Stomach smooth muscle (tissue), 2 donors: ENCODE measurements at regions not wholly inside any gene's neighbourhood (a gene's known extent, or its start where the extent isn't known, plus 50 kb on each side); places are given as distances from the start of the nearest gene placed in this dataset.
"Not testable (repeated sequence)": the region's sequence is repeated elsewhere in the genome, so short reads cannot be mapped to it uniquely, and the experiment has no call there.

Experiments used
- H3K27ac ChIP-seq: one replicate; pipeline ENCODE4 v1.7.0; 2013; ENCODE audit warnings: mild to moderate bottlenecking, low read length, inconsistent platforms
- H3K27me3 ChIP-seq, 2 donors: one replicate each; pipeline ENCODE4 v1.7.0; 2013; ENCODE audit warnings: low read length in 2 of 2; ENCODE audit not compliant: insufficient read depth in 2 of 2, control insufficient read depth in 1 of 2
- H3K36me3 ChIP-seq, 2 donors: one replicate each; pipeline ENCODE4 v1.7.0; 2013; ENCODE audit warnings: low read length in 2 of 2; ENCODE audit not compliant: control insufficient read depth in 2 of 2, insufficient read depth in 2 of 2
- H3K4me1 ChIP-seq: one replicate; pipeline ENCODE4 v1.7.0; 2013; ENCODE audit warnings: low read length; ENCODE audit not compliant: control insufficient read depth, insufficient read depth
- H3K4me3 ChIP-seq, 2 donors: one replicate each; pipeline ENCODE4 v1.7.0; 2013; ENCODE audit warnings: low read length in 2 of 2
- H3K9ac ChIP-seq, 2 donors: one replicate each; pipeline ENCODE4 v1.7.0; 2013; ENCODE audit warnings: low read length in 2 of 2, mild to moderate bottlenecking in 1 of 2
- H3K9me3 ChIP-seq, 2 donors: one replicate each; pipeline ENCODE4 v1.7.0; 2013; ENCODE audit warnings: low read length in 2 of 2; ENCODE audit not compliant: control insufficient read depth in 2 of 2
- donor health status: healthy.
- donor health status: Pancreatic carcinoma.

DNA sequence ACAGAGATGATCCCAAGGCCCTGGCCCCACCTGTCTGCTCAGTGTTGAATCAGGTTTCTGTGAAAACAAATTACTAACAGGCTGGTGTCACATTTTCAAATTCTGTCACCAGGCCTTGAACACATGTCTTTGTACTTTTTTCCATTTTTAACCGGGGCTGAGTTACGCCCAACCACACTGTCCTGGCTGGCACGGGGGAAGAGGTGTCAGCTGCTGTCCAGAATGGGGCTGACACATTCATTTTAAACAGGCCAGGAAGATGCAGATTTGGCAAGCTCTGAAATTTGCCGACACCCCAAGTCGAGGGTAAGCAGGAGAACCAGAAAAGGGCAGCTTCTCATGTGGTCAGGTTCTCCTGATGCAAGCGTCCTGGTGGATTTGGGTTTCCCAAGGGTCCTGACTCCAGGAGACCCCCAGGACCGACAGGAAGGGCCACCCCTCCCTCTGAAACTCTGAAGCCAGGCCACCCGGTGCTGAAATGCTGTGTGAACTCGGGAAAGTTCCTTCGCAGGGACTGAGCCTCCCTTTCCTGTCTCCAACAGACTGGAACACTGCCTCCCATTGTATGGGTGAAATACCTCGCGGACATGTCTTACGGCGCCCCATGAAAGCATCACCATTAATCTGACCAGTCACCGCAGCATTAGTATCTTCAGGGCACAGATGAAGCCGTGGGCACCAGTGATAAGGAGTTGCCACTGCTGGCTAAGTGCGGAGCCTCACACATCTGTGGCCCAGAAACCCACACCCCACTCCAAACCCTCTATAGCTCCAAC is 90.5 kb upstream of the METTL9 start:
- H3K9ac ChIP-seq, H3K27me3 ChIP-seq, H3K36me3 ChIP-seq, H3K9me3 ChIP-seq: not testable (repeated sequence)
- Histone ChIP-seq H3K4me3 (peak overlapping the region in 1 of 2 donors; percentile 35), H3K4me1 (peaks cover 63% of the 10 kb centered on the region), H3K27ac (peak overlapping the region; percentile 46)

DNA sequence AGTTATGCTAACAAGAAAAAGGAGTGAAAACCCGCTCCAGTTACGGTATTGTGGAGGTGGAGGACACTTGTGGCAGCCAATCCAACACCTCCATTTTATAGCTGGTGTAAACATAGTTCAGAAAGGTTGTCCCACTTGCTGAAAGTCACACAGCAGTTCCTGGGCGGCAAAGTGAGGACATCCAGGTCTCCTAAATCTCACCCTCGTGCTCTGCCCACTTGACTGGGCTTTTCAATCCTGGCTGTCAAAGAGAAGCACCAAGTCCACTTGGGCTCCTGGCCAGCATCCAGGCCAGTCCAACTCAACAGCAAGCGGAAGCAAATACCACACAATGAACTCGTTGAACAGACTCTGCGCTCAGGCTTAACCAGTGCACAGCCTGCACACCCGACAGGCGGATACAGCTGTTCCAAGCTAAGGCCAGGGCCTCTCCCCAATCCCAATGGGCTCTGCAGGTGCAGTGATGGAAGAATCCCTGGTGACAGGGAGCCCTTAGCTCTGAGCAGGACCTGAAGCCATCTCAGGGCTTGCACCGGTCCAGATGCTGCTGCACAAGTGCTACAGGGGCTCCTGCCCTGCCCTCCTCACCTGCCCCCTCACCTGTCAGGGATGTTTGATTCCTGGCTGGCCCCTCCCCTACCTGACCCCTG is 89.8 kb upstream of the METTL9 start:
- peak overlapping the region; percentile 46 for H3K27ac ChIP-seq
- not testable (repeated sequence) for H3K9me3 ChIP-seq, H3K27me3 ChIP-seq, H3K9ac ChIP-seq, H3K36me3 ChIP-seq
- peaks cover 70% of the 10 kb centered on the region for H3K4me1 ChIP-seq
- peak overlapping the region in 1 of 2 donors; percentile 35 for H3K4me3 ChIP-seq

DNA sequence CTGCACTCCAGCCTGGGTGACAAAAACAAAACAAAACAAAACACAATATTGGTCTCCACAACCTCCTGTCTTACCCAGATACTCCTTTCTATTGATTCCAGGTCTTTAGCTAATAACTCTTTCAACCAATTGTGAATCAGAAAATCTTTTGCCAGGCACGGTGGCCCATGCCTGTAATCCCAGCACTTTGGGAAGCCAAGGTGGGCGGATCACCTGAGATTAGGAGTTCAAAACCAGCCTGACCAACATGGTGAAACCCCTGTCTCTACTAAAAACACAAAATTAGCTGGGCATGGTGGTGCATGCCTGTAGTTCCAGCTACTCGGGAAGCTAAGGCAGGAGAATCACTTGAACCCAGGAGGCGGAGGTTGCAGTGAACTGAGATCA is 88.5 kb upstream of the METTL9 start:
- H3K4me3 ChIP-seq, H3K9ac ChIP-seq, H3K27me3 ChIP-seq, H3K9me3 ChIP-seq, H3K36me3 ChIP-seq: not testable (repeated sequence)
- peak overlapping the region; percentile 46 for H3K27ac ChIP-seq
- peaks cover 77% of the 10 kb centered on the region for H3K4me1 ChIP-seq

DNA sequence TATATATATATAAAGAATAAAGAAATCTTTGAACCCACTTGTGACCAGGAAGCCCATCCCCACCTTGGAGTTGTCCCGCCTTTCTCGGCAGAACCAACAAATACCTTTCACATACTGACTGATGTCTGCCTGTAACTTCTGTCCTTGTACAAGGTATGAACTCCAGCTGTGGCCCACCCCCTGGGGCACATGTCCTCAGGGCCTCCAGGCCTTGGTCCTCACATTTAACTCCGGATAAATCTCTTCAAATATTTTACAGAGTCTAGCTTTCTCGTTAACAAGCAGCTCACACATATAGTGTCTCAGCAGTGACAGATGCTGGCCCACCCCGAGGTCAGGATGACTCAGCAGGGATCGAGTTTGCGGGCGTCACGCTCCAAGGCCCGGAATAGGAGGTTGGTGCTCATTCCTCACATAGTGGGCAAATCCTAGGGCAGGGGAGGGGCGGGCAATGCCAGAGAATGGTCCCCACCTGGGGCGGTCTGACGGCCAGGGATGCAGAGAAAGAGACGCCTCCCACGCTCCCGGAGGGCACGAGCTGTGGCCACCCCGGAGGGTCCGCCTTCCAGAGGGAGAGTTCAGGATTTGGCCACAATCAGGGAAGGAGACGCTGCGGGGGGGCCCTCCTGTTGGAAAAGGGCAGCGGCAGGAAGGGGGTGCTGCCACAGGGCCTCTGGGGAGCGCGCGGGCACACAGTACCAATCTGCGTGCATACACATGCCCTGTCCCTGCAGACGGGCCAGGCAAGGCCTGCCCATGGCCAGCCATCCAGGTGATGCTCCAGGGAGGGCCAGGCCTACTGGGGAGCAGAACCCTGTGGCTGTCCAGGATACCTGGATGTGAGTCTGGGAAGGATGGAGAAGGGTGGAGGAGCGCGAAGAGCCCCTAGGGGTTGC is 87.8 kb upstream of the METTL9 start:
- not testable (repeated sequence) for H3K36me3 ChIP-seq, H3K9me3 ChIP-seq, H3K27me3 ChIP-seq
- Histone ChIP-seq H3K4me3 (peak overlapping the region in 1 of 2 donors; percentile 52), H3K9ac (peak overlapping the region in 1 of 2 donors; percentile 31), H3K4me1 (peaks cover 81% of the 10 kb centered on the region), H3K27ac (peak overlapping the region; percentile 69)

DNA sequence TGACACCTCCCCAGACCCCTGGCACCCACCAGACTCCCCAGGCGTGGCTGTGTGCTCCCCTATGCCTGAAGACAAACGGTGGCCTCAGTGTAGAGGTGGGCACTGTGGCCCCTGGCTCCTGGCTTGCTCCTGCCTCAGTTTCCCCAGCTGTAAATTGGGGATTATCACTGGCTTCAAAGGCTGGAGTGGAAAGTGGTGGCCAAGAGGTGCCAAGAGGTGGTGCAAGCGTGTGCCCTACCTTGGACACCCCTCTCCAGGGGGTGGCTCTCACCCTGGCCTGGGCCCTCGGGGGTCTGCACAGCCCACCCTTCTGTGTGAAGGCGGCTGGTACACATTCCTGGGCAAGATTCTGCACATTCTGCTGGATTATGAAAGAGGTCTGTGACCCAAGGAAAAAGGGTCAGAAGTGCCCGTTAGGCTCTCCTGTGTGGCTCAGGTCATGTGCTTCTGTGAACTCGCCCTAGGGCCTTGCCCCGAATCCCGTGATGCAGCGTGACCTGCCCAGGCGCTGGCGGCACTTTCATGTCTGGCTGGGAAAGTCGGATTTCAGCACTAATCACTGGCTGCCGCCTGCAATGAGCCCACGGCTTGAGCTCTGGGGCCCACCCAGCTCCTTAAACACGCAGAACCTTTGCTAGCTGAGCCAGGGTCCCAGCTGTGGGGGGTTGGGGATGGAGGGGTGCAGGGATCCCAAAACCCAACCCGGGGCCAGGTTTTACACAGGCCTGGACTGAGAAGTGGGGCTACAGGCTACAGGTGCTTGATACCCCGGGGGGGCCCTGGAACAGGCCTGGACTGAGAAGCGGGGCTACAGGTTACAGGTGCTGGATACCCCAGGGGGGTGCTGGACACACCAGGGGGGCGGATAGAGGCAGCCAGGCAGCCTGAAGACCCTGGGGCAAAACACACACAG is 86.8 kb upstream of the METTL9 start:
- H3K27me3 ChIP-seq, H3K9me3 ChIP-seq, H3K36me3 ChIP-seq: not testable (repeated sequence)
- H3K9ac ChIP-seq, result peak overlapping the region in 1 of 2 donors; percentile 15
- peak overlapping the region; percentile 69 for H3K27ac ChIP-seq
- peak overlapping the region in 1 of 2 donors; percentile 52 for H3K4me3 ChIP-seq
- peaks cover 73% of the 10 kb centered on the region for H3K4me1 ChIP-seq

DNA sequence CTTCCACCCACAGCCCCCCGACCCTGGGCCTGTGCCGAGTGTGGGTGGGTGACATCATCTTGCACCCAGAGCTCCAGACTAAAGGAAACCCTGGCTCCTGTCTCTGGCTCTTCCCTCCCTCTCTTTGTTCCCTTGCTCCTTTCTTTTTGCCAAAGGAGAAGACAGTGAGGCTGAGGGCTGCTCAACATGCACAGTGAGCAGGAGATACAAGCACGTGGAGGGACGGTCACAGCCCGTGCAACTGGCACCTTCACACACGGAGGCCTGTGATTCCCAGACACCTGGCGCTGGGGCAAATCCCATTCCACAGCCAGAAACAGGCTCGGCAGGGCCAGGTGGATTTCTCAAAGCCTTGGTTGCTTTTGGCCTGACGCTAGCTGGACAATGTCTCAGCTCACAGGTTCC is 86.0 kb upstream of the METTL9 start:
- peaks cover 69% of the 10 kb centered on the region for H3K4me1 ChIP-seq
- H3K36me3 ChIP-seq, H3K9me3 ChIP-seq, H3K27me3 ChIP-seq: not testable (repeated sequence)
- peak overlapping the region in 1 of 2 donors; percentile 54 for H3K4me3 ChIP-seq
- H3K9ac ChIP-seq, result peak overlapping the region; percentile 23 to 36
- H3K27ac ChIP-seq, result peak overlapping the region; percentile 69

DNA sequence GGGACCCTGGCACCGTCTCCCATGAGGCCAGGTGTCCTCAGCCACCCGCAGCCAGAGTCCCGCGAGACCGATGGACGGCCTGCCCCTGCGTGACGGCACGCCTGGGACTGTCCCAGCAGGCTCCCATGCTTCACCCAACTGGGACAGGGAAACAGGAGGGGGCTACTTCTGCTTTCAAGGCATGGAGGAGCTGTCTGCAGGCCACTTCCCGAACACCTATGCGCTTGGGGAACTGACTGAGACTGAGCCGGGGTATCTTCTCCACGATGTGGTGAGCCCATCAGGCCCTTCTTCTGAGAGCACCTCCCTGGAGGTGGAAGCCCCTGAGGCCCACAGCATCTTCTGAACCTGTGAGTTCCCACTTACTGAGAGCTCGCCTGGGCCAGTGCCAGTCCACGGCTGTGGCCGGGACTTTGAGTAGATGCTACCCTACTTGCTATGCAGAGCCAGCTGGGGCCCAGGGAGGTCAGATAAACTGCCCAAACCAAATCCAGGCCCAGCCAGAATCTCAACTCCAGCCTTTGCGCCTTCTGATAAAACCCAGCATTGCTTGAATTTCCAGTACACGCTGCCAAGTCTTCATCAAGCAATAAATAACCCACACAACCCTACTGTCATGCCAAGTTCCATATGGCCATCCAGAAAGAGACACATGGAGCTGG is 85.4 kb upstream of the METTL9 start:
- not testable (repeated sequence) for H3K36me3 ChIP-seq, H3K27me3 ChIP-seq, H3K9me3 ChIP-seq
- Histone ChIP-seq H3K4me1 (peaks cover 63% of the 10 kb centered on the region), H3K9ac (peak overlapping the region in 1 of 2 donors; percentile 41), H3K27ac (peak overlapping the region; percentile 69), H3K4me3 (peak overlapping the region; percentile 29 to 40)

DNA sequence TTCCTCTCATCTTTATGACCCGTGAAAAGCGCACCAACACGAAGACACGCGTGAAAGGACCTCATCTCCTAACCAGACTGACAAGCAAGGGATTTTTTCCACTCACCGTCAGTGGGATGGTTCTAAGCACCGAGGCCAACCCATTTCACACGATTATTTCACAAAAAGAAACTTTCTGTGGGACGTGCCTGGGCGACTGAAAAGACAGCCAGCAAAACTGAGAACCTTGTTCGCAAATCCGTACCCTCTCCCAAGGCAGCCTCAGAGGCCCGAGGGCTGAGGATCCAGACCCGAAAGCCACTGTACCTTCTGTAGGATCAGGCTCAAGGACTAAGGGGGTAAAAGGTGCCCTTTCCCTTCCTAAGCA is 84.9 kb upstream of the METTL9 start:
- not testable (repeated sequence) for H3K36me3 ChIP-seq, H3K27me3 ChIP-seq, H3K9me3 ChIP-seq
- H3K9ac ChIP-seq, result peak overlapping the region in 1 of 2 donors; percentile 41
- peak overlapping the region; percentile 29 to 40 for H3K4me3 ChIP-seq
- H3K4me1 ChIP-seq, result peaks cover 60% of the 10 kb centered on the region
- peak overlapping the region; percentile 69 for H3K27ac ChIP-seq

DNA sequence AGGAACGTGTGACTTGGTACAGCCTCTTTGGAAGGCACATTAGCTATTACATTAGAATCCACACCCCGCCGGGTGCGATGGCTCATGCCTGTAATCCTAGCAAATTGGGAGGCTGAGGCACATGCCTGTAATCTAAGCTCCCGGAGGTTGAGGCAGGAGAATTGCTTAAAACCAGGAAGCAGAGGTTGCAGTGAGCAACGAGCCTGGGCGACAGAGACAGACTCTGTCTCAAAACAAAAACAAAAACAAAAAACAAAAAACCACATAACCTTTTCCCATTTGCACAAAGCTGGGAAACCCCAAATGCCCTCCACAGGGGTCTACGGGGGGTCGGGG is 82.7 kb upstream of the METTL9 start:
- H3K36me3 ChIP-seq, H3K27me3 ChIP-seq, H3K27ac ChIP-seq, H3K4me3 ChIP-seq, H3K9me3 ChIP-seq, H3K9ac ChIP-seq: not testable (repeated sequence)
- peaks cover 48% of the 10 kb centered on the region for H3K4me1 ChIP-seq

DNA sequence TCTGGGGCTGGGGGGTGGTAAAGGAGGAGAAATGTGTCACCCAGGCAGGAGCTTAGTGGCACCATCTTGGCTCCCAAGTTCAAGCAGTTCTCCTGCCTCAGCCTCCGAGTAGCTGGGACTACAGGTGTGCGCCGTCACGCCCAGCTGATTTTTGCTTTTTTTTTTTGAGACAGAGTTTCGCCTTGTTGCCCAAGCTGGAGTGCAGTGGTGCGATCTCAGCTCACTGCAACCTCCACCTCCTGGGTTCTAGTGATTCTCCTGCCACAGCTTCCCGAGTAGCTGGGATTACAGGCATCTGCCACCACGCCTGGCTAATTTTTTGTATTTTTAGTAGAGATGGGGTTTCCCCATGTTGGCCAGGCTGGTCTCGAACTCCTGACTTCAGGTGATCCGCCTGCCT is 82.1 kb upstream of the METTL9 start:
- peaks cover 45% of the 10 kb centered on the region for H3K4me1 ChIP-seq
- H3K27ac ChIP-seq, result not testable (repeated sequence)

More for the DNA sequence above, 82.1 kb upstream of the METTL9 start:
- H3K4me3 ChIP-seq, result peak overlapping the region in 1 of 2 donors; percentile 15
- not testable (repeated sequence) for H3K9me3 ChIP-seq, H3K27me3 ChIP-seq, H3K36me3 ChIP-seq, H3K9ac ChIP-seq
